ENCODE measurements at regions not wholly inside any gene's neighbourhood (a gene's known extent, or its start where the extent isn't known, plus 50 kb on each side); places are given as distances from the start of the nearest gene placed in this dataset.

- TF ChIP-seq BHLHE40 (IDR thresholded peaks at IDR 0.05; ENCODE audit: borderline replicate concordance) (no peak), SP1 (IDR thresholded peaks at IDR 0.05) (no peak), NFRKB (IDR thresholded peaks at IDR 0.05) (no peak), ELF4 (IDR thresholded peaks at IDR 0.05) (no peak), ZNF384 (IDR thresholded peaks at IDR 0.05) (no peak), SUZ12 (IDR thresholded peaks at IDR 0.05) (no peak), FOXM1 (IDR thresholded peaks at IDR 0.05; ENCODE audit: borderline replicate concordance) (no peak), FOXK2 (IDR thresholded peaks at IDR 0.05) (no peak), HDGF (IDR thresholded peaks at IDR 0.05; ENCODE audit: borderline replicate concordance) (no peak), CTBP1 (IDR thresholded peaks at IDR 0.05; ENCODE audit: borderline replicate concordance) (no peak), FOXA1 (IDR thresholded peaks at IDR 0.05) (no peak)
- TF ChIP-seq, protein P1, sequence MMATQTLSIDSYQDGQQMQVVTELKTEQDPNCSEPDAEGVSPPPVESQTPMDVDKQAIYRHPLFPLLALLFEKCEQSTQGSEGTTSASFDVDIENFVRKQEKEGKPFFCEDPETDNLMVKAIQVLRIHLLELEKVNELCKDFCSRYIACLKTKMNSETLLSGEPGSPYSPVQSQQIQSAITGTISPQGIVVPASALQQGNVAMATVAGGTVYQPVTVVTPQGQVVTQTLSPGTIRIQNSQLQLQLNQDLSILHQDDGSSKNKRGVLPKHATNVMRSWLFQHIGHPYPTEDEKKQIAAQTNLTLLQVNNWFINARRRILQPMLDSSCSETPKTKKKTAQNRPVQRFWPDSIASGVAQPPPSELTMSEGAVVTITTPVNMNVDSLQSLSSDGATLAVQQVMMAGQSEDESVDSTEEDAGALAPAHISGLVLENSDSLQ (IDR thresholded peaks at IDR 0.05), result no peak
Observed at GRCh38 chr9:638152-638551, 203.3 kb upstream of the DMRT1 start.

Measured in HEK293T (cell line).